Smooth muscle cell (in vitro differentiated cells): ENCODE measurements at regions not wholly inside any gene's neighbourhood (a gene's known extent, or its start where the extent isn't known, plus 50 kb on each side); places are given as distances from the start of the nearest gene placed in this dataset.

Experiments used
- DNase-seq: peaks from one replicate; lab custom pipeline; 2025; ENCODE audit not compliant: unreplicated experiment; lab: John Stamatoyannopoulos, UW
- H2AFZ ChIP-seq: fragments of 200-600 bp; sonication (generic); 2 replicates; pipeline ENCODE4 v1.6.0; 2016; ENCODE audit warnings: antibody characterized with exemption, low read depth, mild to moderate bottlenecking
- H3F3A ChIP-seq: fragments of 200-600 bp; sonication (generic); 2 replicates; pipeline ENCODE4 v1.6.0; 2017; ENCODE audit warnings: antibody characterized with exemption, low read depth
- H3K27ac ChIP-seq: fragments of 200-600 bp; sonication (generic); 2 replicates; pipeline ENCODE4 v1.5.1; 2016; ENCODE audit warnings: low read depth, mild to moderate bottlenecking
- H3K27me3 ChIP-seq: fragments of 200-600 bp; sonication (generic); 2 replicates; pipeline ENCODE4 v1.6.1; 2016; ENCODE audit warnings: low read depth, mild to moderate bottlenecking
- H3K36me3 ChIP-seq: fragments of 200-600 bp; sonication (generic); 2 replicates; pipeline ENCODE4 v1.5.1; 2016; ENCODE audit warnings: low read depth
- H3K4me1 ChIP-seq: fragments of 200-600 bp; sonication (generic); 2 replicates; pipeline ENCODE4 v1.5.1; 2016; ENCODE audit warnings: low read depth
- H3K4me2 ChIP-seq: fragments of 200-600 bp; sonication (generic); 2 replicates; pipeline ENCODE4 v1.6.0; 2016; ENCODE audit warnings: mild to moderate bottlenecking
- H3K4me3 ChIP-seq: fragments of 200-600 bp; sonication (generic); 2 replicates; pipeline ENCODE4 v1.5.1; 2016; ENCODE audit warnings: mild to moderate bottlenecking
- H3K79me2 ChIP-seq: fragments of 200-600 bp; sonication (generic); 2 replicates; pipeline ENCODE4 v1.6.0; 2016; ENCODE audit warnings: low read depth, mild to moderate bottlenecking
- H3K9ac ChIP-seq: fragments of 200-600 bp; sonication (generic); 2 replicates; pipeline ENCODE4 v1.6.0; 2016; ENCODE audit warnings: low read depth
- H3K9me3 ChIP-seq: fragments of 200-600 bp; sonication (generic); replicated peaks from 2 replicates; pipeline ENCODE4 v1.5.1; 2016; ENCODE audit warnings: low read depth
- H4K20me1 ChIP-seq: fragments of 200-600 bp; sonication (generic); 2 replicates; pipeline ENCODE4 v1.6.0; 2016; ENCODE audit warnings: low read depth
- WGBS: methylation state at CpG from one replicate; pipeline ENCODE4 v1.1.7; 2016; ENCODE audit warnings: low lambda C conversion rate; 5-methylcytosine and 5-hydroxymethylcytosine counted together
- TF ChIP-seq, protein P1 (sequence below): fragments of 200-600 bp; sonication (generic); IDR thresholded peaks from 2 replicates; pipeline ENCODE4 v1.5.1; 2017; ENCODE audit warnings: borderline replicate concordance, mild to moderate bottlenecking, antibody characterized with exemption; ENCODE audit not compliant: insufficient read depth, poor library complexity, severe bottlenecking

- Histone ChIP-seq H4K20me1 (no peaks in the 10 kb centered on the region), H3K36me3 (no peaks in the 10 kb centered on the region), H3F3A (no peaks in the 10 kb centered on the region), H3K4me3 (no peak overlapping the region), H3K27ac (no peak overlapping the region), H2AFZ (peak overlapping the region; percentile 83), H3K4me1 (no peaks in the 10 kb centered on the region), H3K79me2 (no peaks in the 10 kb centered on the region), H3K27me3 (no peaks in the 10 kb centered on the region), H3K9ac (no peak overlapping the region), H3K4me2 (no peak overlapping the region), H3K9me3 (no peaks in the 10 kb centered on the region)
- DNase-seq = no peak
- 68% methylated on average over 2 of the region's 2 CpGs for WGBS
- TF ChIP-seq, protein P1, sequence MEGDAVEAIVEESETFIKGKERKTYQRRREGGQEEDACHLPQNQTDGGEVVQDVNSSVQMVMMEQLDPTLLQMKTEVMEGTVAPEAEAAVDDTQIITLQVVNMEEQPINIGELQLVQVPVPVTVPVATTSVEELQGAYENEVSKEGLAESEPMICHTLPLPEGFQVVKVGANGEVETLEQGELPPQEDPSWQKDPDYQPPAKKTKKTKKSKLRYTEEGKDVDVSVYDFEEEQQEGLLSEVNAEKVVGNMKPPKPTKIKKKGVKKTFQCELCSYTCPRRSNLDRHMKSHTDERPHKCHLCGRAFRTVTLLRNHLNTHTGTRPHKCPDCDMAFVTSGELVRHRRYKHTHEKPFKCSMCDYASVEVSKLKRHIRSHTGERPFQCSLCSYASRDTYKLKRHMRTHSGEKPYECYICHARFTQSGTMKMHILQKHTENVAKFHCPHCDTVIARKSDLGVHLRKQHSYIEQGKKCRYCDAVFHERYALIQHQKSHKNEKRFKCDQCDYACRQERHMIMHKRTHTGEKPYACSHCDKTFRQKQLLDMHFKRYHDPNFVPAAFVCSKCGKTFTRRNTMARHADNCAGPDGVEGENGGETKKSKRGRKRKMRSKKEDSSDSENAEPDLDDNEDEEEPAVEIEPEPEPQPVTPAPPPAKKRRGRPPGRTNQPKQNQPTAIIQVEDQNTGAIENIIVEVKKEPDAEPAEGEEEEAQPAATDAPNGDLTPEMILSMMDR = no peak
Measured at GRCh38 chr1:187794561-187794960, 965.8 kb downstream of the PLA2G4A start.

DNA sequence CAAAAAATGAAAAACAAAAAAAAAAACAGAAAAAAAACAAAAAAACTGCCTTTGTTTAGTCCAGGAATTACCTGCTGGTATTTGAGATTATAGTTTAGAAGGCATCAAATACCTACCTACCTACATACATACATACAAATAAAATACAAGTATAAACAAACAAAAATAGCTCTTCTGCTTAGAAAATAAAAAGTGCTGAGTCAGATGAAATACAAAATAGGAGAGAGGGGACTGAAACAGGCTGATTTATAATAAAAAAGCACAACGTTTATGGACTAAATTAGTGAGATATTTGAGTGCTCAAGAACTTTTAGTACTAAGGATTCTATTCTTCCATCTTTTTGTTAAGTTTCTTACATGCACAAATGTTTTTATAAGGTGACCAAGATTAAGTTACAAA, 980.8 kb downstream of the PLA2G4A start:
- Histone ChIP-seq H3K9me3 (no peaks in the 10 kb centered on the region), H3K9ac (no peak overlapping the region), H3K4me2 (no peak overlapping the region), H3K4me3 (no peak overlapping the region), H3K79me2 (no peaks in the 10 kb centered on the region), H3F3A (no peaks in the 10 kb centered on the region), H4K20me1 (no peaks in the 10 kb centered on the region), H3K27ac (no peak overlapping the region), H2AFZ (no peak overlapping the region), H3K36me3 (no peaks in the 10 kb centered on the region), H3K27me3 (no peaks in the 10 kb centered on the region), H3K4me1 (no peaks in the 10 kb centered on the region)
- DNase-seq = no peak
- 80% methylated on average over 1 of the region's 1 CpG for WGBS
- TF ChIP-seq, protein P1 = no peak

DNA sequence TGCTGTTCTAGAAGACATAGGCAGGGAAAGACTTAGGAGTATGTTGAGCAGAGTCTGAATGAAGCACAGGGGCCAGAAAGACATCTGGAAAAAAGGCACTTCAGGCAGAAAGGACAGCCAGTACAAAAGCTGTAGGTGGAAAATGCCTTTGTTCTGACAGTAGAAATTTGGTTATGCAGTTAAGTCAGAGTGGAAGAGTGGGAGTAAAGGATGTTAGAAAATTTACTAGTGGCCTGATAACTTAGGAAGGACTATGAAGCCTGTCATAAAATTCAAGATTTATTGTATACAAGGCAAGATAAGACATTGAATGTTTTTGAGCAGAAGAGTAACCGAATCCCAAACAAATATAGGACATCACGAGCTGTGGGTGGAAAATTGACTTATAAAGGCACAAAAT, 987.9 kb downstream of the PLA2G4A start:
- WGBS = 62% methylated on average over 2 of the region's 2 CpGs
- Histone ChIP-seq H3K4me2 (no peak overlapping the region), H3K79me2 (no peaks in the 10 kb centered on the region), H3K27me3 (no peaks in the 10 kb centered on the region), H3K27ac (no peak overlapping the region), H3K9ac (no peak overlapping the region), H4K20me1 (no peaks in the 10 kb centered on the region), H3K9me3 (no peaks in the 10 kb centered on the region), H3F3A (no peaks in the 10 kb centered on the region), H2AFZ (peak overlapping the region; percentile 63), H3K36me3 (no peaks in the 10 kb centered on the region), H3K4me1 (no peaks in the 10 kb centered on the region), H3K4me3 (no peak overlapping the region)
- TF ChIP-seq, protein P1 = no peak
- DNase-seq = no peak

GRCh38 chr1:187817782-187818181, 989.0 kb downstream of the PLA2G4A start:
- no peaks in the 10 kb centered on the region for H3K9me3 ChIP-seq
- no peaks in the 10 kb centered on the region for H3K36me3 ChIP-seq
- DNase-seq = no peak
- H3K4me3 ChIP-seq = no peak overlapping the region
- no peaks in the 10 kb centered on the region for H3K4me1 ChIP-seq
- H3K79me2 ChIP-seq = no peaks in the 10 kb centered on the region
- H3K27ac ChIP-seq = no peak overlapping the region
- no peak overlapping the region for H2AFZ ChIP-seq
- H3F3A ChIP-seq = no peaks in the 10 kb centered on the region
- H3K4me2 ChIP-seq = no peak overlapping the region
- WGBS = 99% methylated on average over 5 of the region's 5 CpGs
- H3K9ac ChIP-seq = no peak overlapping the region
- no peaks in the 10 kb centered on the region for H4K20me1 ChIP-seq
- no peaks in the 10 kb centered on the region for H3K27me3 ChIP-seq
- TF ChIP-seq, protein P1 = no peak
